ENCODE measurements at regions not wholly inside any gene's neighbourhood (a gene's known extent, or its start where the extent isn't known, plus 50 kb on each side); places are given as distances from the start of the nearest gene placed in this dataset.
A peak's percentile ranks its signal among the peaks of the same experiment; 100 is the strongest.

- Histone ChIP-seq H3K18ac (ENCODE audit: low read depth, low read length) (peak overlapping the region; percentile 78), H3K27ac (ENCODE audit: insufficient read depth, low read length) (peak overlapping the region; percentile 76; the same call in 1 of the 2 replicates), H3K27me3 (ENCODE audit: control insufficient read depth, insufficient read depth, low read length) (no peaks in the 10 kb centered on the region), H3K4ac (ENCODE audit: low read depth, low read length) (peak overlapping the region; percentile 48), H4K20me1 (ENCODE audit: insufficient read depth, low read length) (no peaks in the 10 kb centered on the region; the same call in 1 of the 2 replicates), H3K4me2 (ENCODE audit: low read depth, low read length) (no peak overlapping the region), H3K9ac (ENCODE audit: low read depth, low read length) (no peak overlapping the region), H2BK120ac (ENCODE audit: low read depth, low read length) (peak overlapping the region; percentile 75), H2AK5ac (ENCODE audit: low read depth, low read length) (peak overlapping the region; percentile 86), H3K4me1 (ENCODE audit: control insufficient read depth, insufficient read depth, low read length) (peaks cover 10% of the 10 kb centered on the region), H3K79me1 (ENCODE audit: low read depth in 1 of 2, low read length in 2 of 2) (no peaks in the 10 kb centered on the region), H4K8ac (ENCODE audit: low read depth in 2 of 2, low read length in 2 of 2) (peak overlapping the region in 1 of 2 experiments; percentile 40; a peak in 1 of 4 replicates), H2AFZ (replicated peaks; ENCODE audit: low read length, poor library complexity) (no peak overlapping the region), H3K9me3 (ENCODE audit: control insufficient read depth, insufficient read depth, low read length) (no peaks in the 10 kb centered on the region), H3K4me3 (ENCODE audit: insufficient read depth, low read depth, low read length) (no peak overlapping the region), H3K23ac (ENCODE audit: low read depth, low read length) (no peak overlapping the region; the same call in 1 of the 2 replicates), H3K9me1 (ENCODE audit: insufficient read depth, low read length) (no peaks in the 10 kb centered on the region; the same call in 1 of the 2 replicates), H3K14ac (replicated peaks; ENCODE audit: low read depth, low read length) (no peak overlapping the region; the same call in 1 of the 2 replicates), H4K5ac (ENCODE audit: low read depth, low read length) (peak overlapping the region; percentile 74), H4K91ac (ENCODE audit: insufficient read depth, low read depth, low read length) (peak overlapping the region; percentile 58; the same call in 1 of the 2 replicates), H2BK5ac (ENCODE audit: low read depth, low read length, poor library complexity, severe bottlenecking) (peak overlapping the region; percentile 50), H2BK20ac (ENCODE audit: low read depth, low read length) (peak overlapping the region; percentile 93), H3K56ac (ENCODE audit: extremely low read depth, insufficient read depth, low read length) (no peak overlapping the region), H3K36me3 (ENCODE audit: control insufficient read depth, insufficient read depth, low read length) (no peaks in the 10 kb centered on the region), H2AK9ac (replicated peaks; ENCODE audit: low read depth, low read length, poor library complexity) (no peak overlapping the region), H2BK15ac (ENCODE audit: low read depth, low read length) (peak overlapping the region; percentile 83; the same call in 2 of the 3 replicates)
- no TSS peak for BruUV-seq (replicated peaks)
- POLR2A ChIA-PET (ENCODE audit: unreplicated experiment), result no interaction called here
- ATAC-seq (ENCODE audit: low read depth), result no peak
- dilution Hi-C loops (cut with HindIII; ENCODE audit: low sequenced_read_pairs, unreplicated experiment), result no loop called here
- no peak for DNase-seq
- CTCF ChIA-PET, result no interaction called here
- WGBS, 2 experiments (ENCODE audit: extremely low coverage in 2 of 2, insufficient read length in 1 of 2), result no CpG with 5 or more reads among the region's 3 CpGs
- intact Hi-C loops (cut with micrococcal nuclease), result loop anchor here (10.0 kb wide), 2 partner anchors 331 to 339 kb away; no protein-coding TSS in a partner anchor
- no peak for TF ChIP-seq ELK1 (IDR thresholded peaks at IDR 0.05; ENCODE audit: borderline replicate concordance, low read depth, low read length)
- no peak for TF ChIP-seq BHLHE40 (IDR thresholded peaks at IDR 0.05; ENCODE audit: low read depth, low read length)
- TF ChIP-seq CHD1 (IDR thresholded peaks at IDR 0.05; ENCODE audit: low read depth, low read length), result no peak
- TF ChIP-seq POLR2A (IDR thresholded peaks at IDR 0.05; ENCODE audit: low read depth, low read length), result no peak
- no peak for TF ChIP-seq MAFK (IDR thresholded peaks at IDR 0.05; ENCODE audit: low read depth, low read length)
- no peak for TF ChIP-seq MXI1 (IDR thresholded peaks at IDR 0.05; ENCODE audit: borderline replicate concordance, low read depth, low read length)
- no peak for TF ChIP-seq MAZ (IDR thresholded peaks at IDR 0.05; ENCODE audit: borderline replicate concordance, low read depth, low read length)
- TF ChIP-seq FOS (IDR thresholded peaks at IDR 0.05; ENCODE audit: low read depth, low read length), result no peak
- TF ChIP-seq CTCF (conservative IDR thresholded peaks at IDR 0.05; ENCODE audit: low read depth, low read length), result no peak
- no peak for TF ChIP-seq RAD21 (IDR thresholded peaks at IDR 0.05; ENCODE audit: low read length)
- in situ Hi-C loops (cut with MboI; ENCODE audit: low sequenced_read_pairs), result no loop called here
These were observed 126.2 kb upstream of the VLDLR start for GRCh38 chr9:2495221-2496005.

All from IMR-90 (cell line).